ENCODE measurements at regions not wholly inside any gene's neighbourhood (a gene's known extent, or its start where the extent isn't known, plus 50 kb on each side); places are given as distances from the start of the nearest gene placed in this dataset.

- TF ChIP-seq, protein P1, sequence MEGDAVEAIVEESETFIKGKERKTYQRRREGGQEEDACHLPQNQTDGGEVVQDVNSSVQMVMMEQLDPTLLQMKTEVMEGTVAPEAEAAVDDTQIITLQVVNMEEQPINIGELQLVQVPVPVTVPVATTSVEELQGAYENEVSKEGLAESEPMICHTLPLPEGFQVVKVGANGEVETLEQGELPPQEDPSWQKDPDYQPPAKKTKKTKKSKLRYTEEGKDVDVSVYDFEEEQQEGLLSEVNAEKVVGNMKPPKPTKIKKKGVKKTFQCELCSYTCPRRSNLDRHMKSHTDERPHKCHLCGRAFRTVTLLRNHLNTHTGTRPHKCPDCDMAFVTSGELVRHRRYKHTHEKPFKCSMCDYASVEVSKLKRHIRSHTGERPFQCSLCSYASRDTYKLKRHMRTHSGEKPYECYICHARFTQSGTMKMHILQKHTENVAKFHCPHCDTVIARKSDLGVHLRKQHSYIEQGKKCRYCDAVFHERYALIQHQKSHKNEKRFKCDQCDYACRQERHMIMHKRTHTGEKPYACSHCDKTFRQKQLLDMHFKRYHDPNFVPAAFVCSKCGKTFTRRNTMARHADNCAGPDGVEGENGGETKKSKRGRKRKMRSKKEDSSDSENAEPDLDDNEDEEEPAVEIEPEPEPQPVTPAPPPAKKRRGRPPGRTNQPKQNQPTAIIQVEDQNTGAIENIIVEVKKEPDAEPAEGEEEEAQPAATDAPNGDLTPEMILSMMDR (IDR thresholded peaks at IDR 0.05), result no peak
- no peak for TF ChIP-seq POLR2A (IDR thresholded peaks at IDR 0.05)
Measured at GRCh38 chr6:81896525-81897503, 144.3 kb upstream of the TENT5A start.
